ENCODE measurements at regions not wholly inside any gene's neighbourhood (a gene's known extent, or its start where the extent isn't known, plus 50 kb on each side); places are given as distances from the start of the nearest gene placed in this dataset.
A peak's percentile ranks its signal among the peaks of the same experiment; 100 is the strongest.
"Not testable (repeated sequence)": the region's sequence is repeated elsewhere in the genome, so short reads cannot be mapped to it uniquely, and the experiment has no call there.

- no peak for FAIRE-seq
- no peak for DNase-seq (ENCODE audit: insufficient read length, low spot score)
Measured at GRCh38 chr6:101108286-101108685, 227.2 kb upstream of the ASCC3 start.

GRCh38 chr6:101110814-101111213 lies 229.7 kb upstream of the ASCC3 start:
- no peak for DNase-seq (ENCODE audit: insufficient read length, low spot score)
- FAIRE-seq: no peak

GRCh38 chr6:101113468-101114260 lies 232.5 kb upstream of the ASCC3 start:
- DNase-seq (ENCODE audit: insufficient read length, low spot score) (no peak), FAIRE-seq (no peak)

- DNase-seq (ENCODE audit: insufficient read length, low spot score) (peak; percentile 7), FAIRE-seq (no peak)
Measured at GRCh38 chr6:101114703-101115102, 233.6 kb upstream of the ASCC3 start.

GRCh38 chr6:101116337-101116736 lies 235.2 kb upstream of the ASCC3 start:
- FAIRE-seq (no peak), DNase-seq (ENCODE audit: insufficient read length, low spot score) (no peak)

- FAIRE-seq (no peak), DNase-seq (ENCODE audit: insufficient read length, low spot score) (no peak)
Measured at GRCh38 chr6:101117393-101118135, 236.4 kb upstream of the ASCC3 start.

GRCh38 chr6:101118136-101118396 lies 236.9 kb upstream of the ASCC3 start:
- FAIRE-seq (no peak), DNase-seq (ENCODE audit: insufficient read length, low spot score) (no peak)

- FAIRE-seq: no peak
- DNase-seq (ENCODE audit: insufficient read length, low spot score): no peak
Measured at GRCh38 chr6:101120747-101121146, 239.6 kb upstream of the ASCC3 start.

- DNase-seq (ENCODE audit: insufficient read length, low spot score): no peak
- FAIRE-seq: no peak
Measured at GRCh38 chr6:101125380-101125971, 244.3 kb upstream of the ASCC3 start.

- DNase-seq (ENCODE audit: insufficient read length, low spot score) (no peak), FAIRE-seq (no peak)
Measured at GRCh38 chr6:101126501-101126900, 245.4 kb upstream of the ASCC3 start.

GRCh38 chr6:101129851-101130250 lies 248.7 kb upstream of the ASCC3 start:
- FAIRE-seq: no peak
- no peak for DNase-seq (ENCODE audit: insufficient read length, low spot score)

GRCh38 chr6:101146389-101146788 lies 247.1 kb upstream of the GRIK2 start:
- no peak for FAIRE-seq
- no peak for DNase-seq (ENCODE audit: insufficient read length, low spot score)

- no peak for FAIRE-seq
- DNase-seq (ENCODE audit: insufficient read length, low spot score): no peak
Measured at GRCh38 chr6:101150226-101150625, 243.3 kb upstream of the GRIK2 start.

GRCh38 chr6:101157638-101158037 lies 235.9 kb upstream of the GRIK2 start:
- not testable (repeated sequence) for DNase-seq (ENCODE audit: insufficient read length, low spot score); FAIRE-seq

- DNase-seq (ENCODE audit: insufficient read length, low spot score): no peak
- FAIRE-seq: no peak
Measured at GRCh38 chr6:101163611-101164010, 229.9 kb upstream of the GRIK2 start.

GRCh38 chr6:101167638-101168037 lies 225.9 kb upstream of the GRIK2 start:
- no peak for FAIRE-seq
- no peak for DNase-seq (ENCODE audit: insufficient read length, low spot score)

- not testable (repeated sequence) for FAIRE-seq; DNase-seq (ENCODE audit: insufficient read length, low spot score)
Measured at GRCh38 chr6:101171049-101171448, 222.5 kb upstream of the GRIK2 start.

- DNase-seq (ENCODE audit: insufficient read length, low spot score) (no peak), FAIRE-seq (no peak)
Measured at GRCh38 chr6:101178748-101179147, 214.8 kb upstream of the GRIK2 start.

GRCh38 chr6:101181006-101181405 lies 212.5 kb upstream of the GRIK2 start:
- no peak for FAIRE-seq

GRCh38 chr6:101188285-101188798 lies 205.2 kb upstream of the GRIK2 start:
- FAIRE-seq; DNase-seq (ENCODE audit: insufficient read length, low spot score): not testable (repeated sequence)

More at GRCh38 chr6:101181006-101181405, 212.5 kb upstream of the GRIK2 start:
- no peak for DNase-seq (ENCODE audit: insufficient read length, low spot score)

- FAIRE-seq: no peak
Measured at GRCh38 chr6:101195588-101195987, 197.9 kb upstream of the GRIK2 start.

GRCh38 chr6:101199441-101199840 lies 194.1 kb upstream of the GRIK2 start:
- FAIRE-seq: no peak
- no peak for DNase-seq (ENCODE audit: insufficient read length, low spot score)

More at GRCh38 chr6:101195588-101195987, 197.9 kb upstream of the GRIK2 start:
- peak; percentile 12 for DNase-seq (ENCODE audit: insufficient read length, low spot score)

Data from HTR-8/SVneo (cell line).